Nephron (organoid): ENCODE measurements at regions not wholly inside any gene's neighbourhood (a gene's known extent, or its start where the extent isn't known, plus 50 kb on each side); places are given as distances from the start of the nearest gene placed in this dataset.

Experiments
- H3K27ac Mint-ChIP-seq, 3 experiments: 2 replicates each; pipeline ENCODE4 v1.8.0; 2020; ENCODE audit warnings: mixed read lengths in 3 of 3, mild to moderate bottlenecking in 2 of 3, moderate library complexity in 1 of 3
- H3K27me3 Mint-ChIP-seq: 2 replicates; pipeline ENCODE4 v1.8.0; 2021; ENCODE audit warnings: low read depth, mild to moderate bottlenecking, moderate library complexity, mixed read lengths
- H3K36me3 Mint-ChIP-seq: 2 replicates; pipeline ENCODE4 v1.8.0; 2020; ENCODE audit warnings: low read depth, mixed read lengths
- H3K4me1 Mint-ChIP-seq: 2 replicates; pipeline ENCODE4 v1.8.0; 2020; ENCODE audit warnings: mixed read lengths
- H3K4me3 Mint-ChIP-seq, 3 experiments: 2 replicates each; pipeline ENCODE4 v1.8.0; 2020; ENCODE audit warnings: mild to moderate bottlenecking in 3 of 3, mixed read lengths in 3 of 3, moderate library complexity in 2 of 3
- H3K9me3 Mint-ChIP-seq: 2 replicates; pipeline ENCODE4 v1.8.0; 2020; ENCODE audit warnings: mixed read lengths
- CTCF ChIP-seq, 3 experiments: fragments of 200-600 bp; sonication (generic); IDR thresholded peaks; one replicate each; pipeline ENCODE4 v1.5.0; 2021; ENCODE audit warnings: antibody characterized with exemption in 3 of 3; ENCODE audit not compliant: unreplicated experiment in 3 of 3

- Mint-ChIP-seq H3K36me3 (no peaks in the 10 kb centered on the region), H3K27me3 (no peaks in the 10 kb centered on the region), H3K9me3 (no peaks in the 10 kb centered on the region), H3K4me3 (no peak overlapping the region), H3K27ac (peak overlapping the region; percentile 79 to 95 (median 85)), H3K4me1 (peaks cover 10% of the 10 kb centered on the region)
- no peak for TF ChIP-seq CTCF (IDR thresholded peaks at IDR 0.05; ENCODE audit: unreplicated experiment in 3 of 3)
These were observed 249.1 kb downstream of the DIRAS2 start for GRCh38 chr9:90393365-90394152.

- no peaks in the 10 kb centered on the region for H3K9me3 Mint-ChIP-seq
- no peaks in the 10 kb centered on the region for H3K36me3 Mint-ChIP-seq
- no peak overlapping the region for H3K4me3 Mint-ChIP-seq
- H3K4me1 Mint-ChIP-seq = peaks cover 10% of the 10 kb centered on the region
- no peaks in the 10 kb centered on the region for H3K27me3 Mint-ChIP-seq
- H3K27ac Mint-ChIP-seq = peak overlapping the region; percentile 76 to 95 (median 93)
- no peak for TF ChIP-seq CTCF (IDR thresholded peaks at IDR 0.05; ENCODE audit: unreplicated experiment in 3 of 3)
These were observed 247.8 kb downstream of the DIRAS2 start for GRCh38 chr9:90394871-90395270.

GRCh38 chr9:90400091-90400490, 242.5 kb downstream of the DIRAS2 start:
- no peaks in the 10 kb centered on the region for H3K9me3 Mint-ChIP-seq
- H3K36me3 Mint-ChIP-seq = no peaks in the 10 kb centered on the region
- H3K27me3 Mint-ChIP-seq = no peaks in the 10 kb centered on the region
- TF ChIP-seq CTCF (IDR thresholded peaks at IDR 0.05; ENCODE audit: unreplicated experiment in 3 of 3) = no peak
- H3K4me3 Mint-ChIP-seq = no peak overlapping the region
- peaks cover 3% of the 10 kb centered on the region for H3K4me1 Mint-ChIP-seq
- peak overlapping the region in 2 of 3 experiments; percentile 39 to 47 for H3K27ac Mint-ChIP-seq

GRCh38 chr9:90408659-90409058, 234.0 kb downstream of the DIRAS2 start:
- TF ChIP-seq CTCF (IDR thresholded peaks at IDR 0.05; ENCODE audit: unreplicated experiment in 3 of 3) = no peak
- Mint-ChIP-seq H3K27me3 (no peaks in the 10 kb centered on the region), H3K9me3 (peaks cover 16% of the 10 kb centered on the region), H3K4me1 (no peaks in the 10 kb centered on the region), H3K36me3 (peaks cover 8% of the 10 kb centered on the region), H3K27ac (no peak overlapping the region), H3K4me3 (no peak overlapping the region)

GRCh38 chr9:90419221-90419851, 223.3 kb downstream of the DIRAS2 start:
- H3K36me3 Mint-ChIP-seq = no peaks in the 10 kb centered on the region
- H3K27me3 Mint-ChIP-seq = peaks cover 3% of the 10 kb centered on the region
- H3K4me3 Mint-ChIP-seq = peak overlapping the region in 1 of 3 experiments; percentile 49
- no peaks in the 10 kb centered on the region for H3K9me3 Mint-ChIP-seq
- no peak for TF ChIP-seq CTCF (IDR thresholded peaks at IDR 0.05; ENCODE audit: unreplicated experiment in 3 of 3)
- peaks cover 18% of the 10 kb centered on the region for H3K4me1 Mint-ChIP-seq
- peak overlapping the region; percentile 22 to 76 (median 26) for H3K27ac Mint-ChIP-seq
